ENCODE measurements at regions not wholly inside any gene's neighbourhood (a gene's known extent, or its start where the extent isn't known, plus 50 kb on each side); places are given as distances from the start of the nearest gene placed in this dataset.

DNA sequence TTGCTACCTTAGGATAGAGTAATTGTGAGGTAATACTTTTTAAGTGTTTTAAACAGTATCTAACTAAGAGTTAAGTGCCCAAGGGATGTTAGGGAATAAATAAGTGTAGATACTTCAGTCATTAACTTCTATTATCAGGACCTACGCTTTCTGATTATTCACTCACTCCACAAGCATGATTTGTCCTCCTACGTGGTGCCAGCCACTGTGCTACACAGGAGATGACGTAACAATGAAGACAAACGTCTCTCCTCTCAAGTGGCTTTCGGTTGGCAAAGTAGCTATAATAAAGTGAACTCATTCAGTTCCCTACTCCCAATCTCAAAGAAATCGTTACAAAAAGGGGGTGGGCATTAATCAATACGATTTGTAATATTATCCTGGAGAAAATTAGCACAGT is 100.9 kb upstream of the SETBP1 start:
- TF ChIP-seq, protein P1, sequence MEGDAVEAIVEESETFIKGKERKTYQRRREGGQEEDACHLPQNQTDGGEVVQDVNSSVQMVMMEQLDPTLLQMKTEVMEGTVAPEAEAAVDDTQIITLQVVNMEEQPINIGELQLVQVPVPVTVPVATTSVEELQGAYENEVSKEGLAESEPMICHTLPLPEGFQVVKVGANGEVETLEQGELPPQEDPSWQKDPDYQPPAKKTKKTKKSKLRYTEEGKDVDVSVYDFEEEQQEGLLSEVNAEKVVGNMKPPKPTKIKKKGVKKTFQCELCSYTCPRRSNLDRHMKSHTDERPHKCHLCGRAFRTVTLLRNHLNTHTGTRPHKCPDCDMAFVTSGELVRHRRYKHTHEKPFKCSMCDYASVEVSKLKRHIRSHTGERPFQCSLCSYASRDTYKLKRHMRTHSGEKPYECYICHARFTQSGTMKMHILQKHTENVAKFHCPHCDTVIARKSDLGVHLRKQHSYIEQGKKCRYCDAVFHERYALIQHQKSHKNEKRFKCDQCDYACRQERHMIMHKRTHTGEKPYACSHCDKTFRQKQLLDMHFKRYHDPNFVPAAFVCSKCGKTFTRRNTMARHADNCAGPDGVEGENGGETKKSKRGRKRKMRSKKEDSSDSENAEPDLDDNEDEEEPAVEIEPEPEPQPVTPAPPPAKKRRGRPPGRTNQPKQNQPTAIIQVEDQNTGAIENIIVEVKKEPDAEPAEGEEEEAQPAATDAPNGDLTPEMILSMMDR (optimal IDR thresholded peaks at IDR 0.05 in 1 of 3, IDR thresholded peaks at IDR 0.05 in 1 of 3, conservative IDR thresholded peaks at IDR 0.05 in 1 of 3; ENCODE audit: extremely low read depth in 1 of 3, insufficient read depth in 2 of 3, low read length in 3 of 3) = no peak
- TF ChIP-seq EZH2 (IDR thresholded peaks at IDR 0.05; ENCODE audit: low read length) = no peak

Measured in keratinocyte (primary cell).